AG08396 (cell line): ENCODE measurements at regions not wholly inside any gene's neighbourhood (a gene's known extent, or its start where the extent isn't known, plus 50 kb on each side); places are given as distances from the start of the nearest gene placed in this dataset.

Source experiments
- DNase-seq: peaks from one replicate; pipeline ENCODE4 v3.0.0; 2012; ENCODE audit warnings: low spot score, mixed read lengths

DNA sequence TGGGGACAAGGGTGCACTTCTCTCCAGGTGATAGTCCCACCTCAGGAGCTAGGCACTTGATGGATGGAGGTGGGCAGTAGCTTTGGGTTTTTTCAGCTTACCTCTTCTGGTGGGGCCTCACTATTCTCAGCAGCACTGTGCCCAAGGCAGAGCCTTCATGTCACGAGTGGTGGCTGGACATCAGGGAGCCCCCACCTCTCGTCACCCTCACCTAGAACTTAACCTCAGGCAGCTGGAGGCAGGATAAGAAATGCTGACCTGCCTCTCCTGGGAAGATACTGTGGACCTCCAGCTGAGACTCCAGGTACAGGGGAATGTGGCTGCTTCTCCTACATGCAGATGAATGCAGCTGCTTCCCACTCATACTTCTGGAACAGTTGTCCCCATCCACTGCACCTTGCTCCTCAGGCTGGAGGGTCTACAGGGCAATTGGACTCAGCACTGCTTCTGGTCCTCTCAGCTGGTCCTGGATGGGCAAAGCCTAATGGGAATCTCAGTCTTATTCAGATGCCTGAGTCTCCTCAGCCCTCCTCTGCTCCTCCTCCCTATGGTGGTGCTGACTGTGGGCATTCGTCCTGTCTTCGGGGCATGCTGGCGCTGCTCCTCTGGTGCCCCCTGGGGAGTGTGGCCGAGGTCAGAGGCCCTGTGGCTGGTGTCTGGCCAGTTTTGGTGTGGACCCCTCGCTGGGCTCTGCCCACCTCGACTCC lies 129.9 kb downstream of the KLF13 start:
- DNase-seq, result no peak

DNA sequence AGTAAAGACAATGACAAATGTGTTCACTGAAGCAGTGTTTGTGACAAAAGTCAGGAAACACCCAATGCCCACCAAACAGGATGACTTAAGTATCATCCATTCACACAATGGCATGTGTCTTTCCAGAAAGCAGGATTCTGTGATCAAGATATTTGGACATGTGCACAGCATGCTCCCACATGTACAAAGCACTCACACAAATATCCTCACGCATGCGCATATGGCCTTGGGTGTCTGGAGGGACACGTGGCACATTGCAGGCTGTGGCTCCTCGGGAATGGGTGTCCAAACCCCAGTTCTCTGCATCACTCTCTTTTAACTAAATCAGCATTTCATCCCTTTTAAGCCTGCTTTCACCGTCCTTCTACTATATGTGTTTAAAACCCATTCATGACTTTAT lies 130.5 kb downstream of the KLF13 start:
- DNase-seq, result peak; percentile 46

DNA sequence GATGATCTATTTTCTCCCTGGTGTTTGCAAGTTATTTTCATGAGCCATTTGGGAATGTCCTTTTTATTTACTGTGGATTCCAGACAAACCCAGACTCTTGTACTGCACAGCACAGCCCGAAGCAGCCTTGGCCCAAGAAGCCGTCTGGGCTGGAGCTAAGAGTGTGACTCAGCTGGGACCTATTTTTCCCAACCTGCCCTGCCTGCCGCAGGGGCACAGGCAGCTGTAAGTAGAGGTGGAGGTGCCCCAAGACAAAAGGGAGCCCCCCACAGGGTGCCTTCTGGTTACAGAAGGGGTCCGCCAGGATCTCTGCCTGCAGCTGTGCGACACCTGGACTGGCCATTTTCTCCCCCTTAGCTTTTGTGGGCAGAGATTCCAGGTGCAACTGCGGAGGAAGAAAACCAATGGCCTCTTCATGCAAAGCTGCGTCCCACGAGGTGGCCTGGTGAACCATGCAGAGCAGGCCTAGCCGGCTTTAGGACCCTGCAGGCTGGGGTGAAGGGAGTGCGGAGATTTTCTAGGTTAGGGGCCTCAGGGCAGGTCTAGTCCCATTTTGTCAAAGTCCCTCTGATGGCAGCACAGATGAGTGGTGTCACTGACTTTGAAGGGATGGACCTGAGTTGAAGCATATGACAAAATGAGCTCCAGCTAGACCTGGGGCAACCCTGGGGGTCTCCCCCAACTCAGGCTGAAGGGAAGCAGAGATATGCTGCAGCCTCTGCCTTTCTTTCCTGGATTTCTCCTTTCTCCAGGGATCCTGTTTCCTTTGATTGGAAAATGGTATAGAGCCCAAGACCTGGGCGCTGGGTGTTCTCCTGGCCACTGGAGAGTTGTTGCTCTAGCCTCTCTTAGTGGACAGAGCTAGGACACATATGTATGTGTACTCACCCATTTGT lies 131.2 kb downstream of the KLF13 start:
- peak; percentile 74 for DNase-seq

DNA sequence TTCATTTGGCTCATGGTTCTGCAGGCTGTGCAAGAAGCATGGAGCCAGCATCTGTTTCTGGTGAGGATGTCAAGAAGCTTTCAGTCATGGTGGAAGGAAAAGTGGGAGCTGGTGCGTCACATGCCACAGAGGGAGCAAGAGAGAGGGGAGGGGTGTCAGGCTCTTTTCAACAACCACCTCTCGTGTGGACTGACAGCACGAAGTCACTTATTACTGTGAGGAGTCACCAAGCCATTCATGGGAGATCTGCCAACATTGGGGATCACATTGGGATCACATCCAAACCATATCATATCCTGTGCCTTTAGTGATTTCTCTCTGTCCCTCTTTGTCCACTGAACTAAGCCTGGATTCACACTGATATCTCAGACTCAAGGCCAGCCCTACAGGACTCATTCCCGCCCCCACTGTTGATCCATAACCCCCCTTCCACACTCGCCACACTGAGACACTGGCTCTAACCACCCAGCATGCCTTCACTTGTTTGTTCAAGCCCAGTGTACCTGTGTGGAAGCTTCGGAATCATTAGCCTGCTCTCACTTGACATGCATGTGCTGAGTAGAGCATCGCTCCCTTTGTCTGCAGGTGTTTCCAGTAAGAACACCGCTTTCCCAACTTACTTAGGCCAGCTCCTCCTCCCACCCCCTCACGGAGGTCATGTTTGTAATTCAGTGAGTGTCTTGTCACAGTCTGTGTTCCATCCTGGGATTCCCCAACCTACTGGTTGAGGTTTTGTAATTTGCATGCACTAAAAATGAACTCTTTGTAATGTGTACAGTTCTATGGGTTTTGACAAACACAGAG lies 132.2 kb downstream of the KLF13 start:
- no peak for DNase-seq

DNA sequence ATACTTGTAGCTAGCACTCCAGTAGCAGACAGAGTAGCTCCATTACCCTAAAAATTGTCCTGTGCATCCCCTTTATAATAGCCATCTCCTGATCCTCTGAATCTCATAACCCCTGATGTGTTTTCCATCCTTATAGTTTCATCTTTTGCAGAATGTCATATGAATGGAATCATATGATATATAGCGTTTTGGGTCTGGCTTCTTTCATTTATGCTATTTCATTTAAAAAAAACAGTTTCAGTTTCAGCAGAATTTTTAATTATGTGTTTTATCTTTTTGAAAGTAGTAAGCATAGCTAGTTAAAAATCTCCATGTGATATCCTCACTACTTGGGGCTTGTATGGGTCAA lies 132.7 kb downstream of the KLF13 start:
- DNase-seq, result no peak

DNA sequence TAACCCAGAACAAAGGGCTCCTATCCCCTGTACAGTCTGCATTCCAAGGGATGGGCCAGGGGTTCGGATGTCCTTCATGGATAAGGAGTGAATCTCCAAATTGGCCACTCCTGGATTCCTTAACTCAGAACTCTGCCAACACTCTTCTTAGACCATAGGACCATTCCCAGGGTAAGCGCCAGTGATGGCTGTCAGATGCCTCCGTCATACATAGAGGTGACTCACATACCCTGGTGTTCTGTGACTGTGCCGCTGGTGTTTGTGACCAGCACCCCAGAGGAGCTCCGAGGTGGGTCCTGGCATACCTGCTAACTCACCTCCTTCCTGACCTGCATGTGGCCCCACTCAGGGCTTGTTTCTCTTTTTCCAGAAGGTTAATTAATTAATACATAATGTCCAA lies 134.7 kb downstream of the KLF13 start:
- DNase-seq, result no peak

DNA sequence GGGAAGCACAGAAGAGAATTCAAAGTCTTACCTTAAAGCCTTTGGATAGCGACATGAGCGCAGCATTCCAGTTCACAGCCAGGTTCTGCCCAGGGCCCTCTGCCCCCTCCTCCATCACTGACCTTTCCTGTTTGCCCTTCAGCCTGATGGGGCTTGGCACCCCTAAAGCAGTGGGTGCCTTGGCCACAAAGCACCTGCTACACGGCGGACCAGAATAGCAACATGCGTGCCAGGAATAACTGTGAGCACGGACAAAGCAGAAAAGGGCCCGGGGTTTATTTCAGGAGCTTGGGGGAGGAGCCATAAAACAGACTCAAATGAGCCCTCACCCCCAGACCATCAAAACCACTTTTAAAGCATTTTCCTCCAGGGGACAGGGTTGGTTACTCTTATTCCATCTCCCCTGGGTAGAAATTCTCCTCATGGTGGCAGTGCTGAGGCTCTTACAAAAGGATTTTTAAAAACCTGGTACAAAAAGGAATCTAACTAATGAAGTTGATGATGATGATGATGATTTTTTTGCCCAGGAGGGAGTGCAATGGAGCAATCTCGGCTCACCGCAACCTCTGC lies 135.4 kb downstream of the KLF13 start:
- DNase-seq, result no peak

DNA sequence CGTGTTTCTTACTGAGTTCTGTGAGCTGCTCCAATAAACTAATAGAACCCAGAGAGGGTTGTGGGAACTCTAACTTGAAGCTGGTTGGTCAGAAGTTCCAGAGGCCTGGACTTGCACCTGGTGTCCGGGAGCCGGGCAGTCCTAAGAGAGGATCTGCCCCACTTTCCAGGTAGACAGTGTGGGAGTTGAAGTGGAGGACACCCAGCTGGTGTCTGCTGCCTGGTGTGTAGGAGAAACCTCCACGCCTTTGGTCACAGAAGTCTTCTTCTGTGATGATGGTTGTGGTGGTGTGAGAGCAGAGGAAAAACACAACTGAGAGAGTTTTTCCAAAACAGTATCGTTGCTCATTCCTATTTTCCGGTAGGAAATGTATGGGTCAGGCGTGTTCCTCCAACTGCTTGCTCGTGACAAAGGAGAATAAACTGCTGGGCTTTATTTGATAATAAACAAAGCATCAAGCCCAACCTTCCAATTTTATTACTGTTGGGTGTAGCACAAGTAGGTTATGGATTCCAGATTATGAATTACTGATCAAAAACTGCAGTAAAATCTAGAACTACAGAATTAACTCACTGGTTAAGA lies 137.0 kb downstream of the KLF13 start:
- no peak for DNase-seq

DNA sequence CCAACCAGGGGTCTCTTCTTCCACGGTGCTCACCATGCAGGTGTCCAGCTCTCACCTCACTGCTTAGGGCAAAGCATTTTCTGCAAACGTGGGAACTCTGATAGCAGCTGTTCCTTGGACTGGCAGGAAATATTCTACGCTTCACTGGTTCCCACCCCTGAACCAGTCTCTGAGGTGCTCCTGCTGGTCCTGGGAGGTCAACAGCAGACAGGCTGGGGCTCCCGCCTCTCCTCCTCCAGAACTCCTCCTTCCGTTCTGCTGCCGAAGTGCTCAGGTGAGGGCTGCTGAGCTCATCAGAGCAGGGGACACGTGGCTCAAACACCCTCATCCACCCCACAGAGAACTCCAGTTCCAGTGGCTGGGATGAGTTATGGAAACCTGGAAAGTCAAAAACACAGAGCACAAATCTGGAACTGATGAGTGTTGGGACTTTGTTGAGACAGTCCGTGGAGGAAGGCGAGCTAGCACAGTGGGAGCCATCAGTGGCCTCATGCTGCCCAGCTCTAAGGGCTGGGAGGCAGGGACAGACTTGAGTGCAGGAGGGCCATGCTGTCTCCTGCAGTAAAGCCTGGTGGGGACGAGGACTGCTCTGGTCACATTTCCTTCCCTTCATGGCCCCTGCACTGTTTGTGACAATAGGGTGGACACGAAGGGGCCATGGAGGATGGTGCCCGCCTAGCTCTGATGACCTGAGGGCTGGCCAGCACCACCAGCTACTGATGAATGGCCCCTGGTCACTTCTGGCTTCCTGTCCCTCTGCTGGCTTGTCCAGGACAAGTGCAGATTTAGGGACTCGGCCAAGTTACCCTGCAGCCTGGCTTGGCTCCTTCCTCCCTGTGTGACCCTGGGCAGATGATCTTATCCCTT lies 137.8 kb downstream of the KLF13 start:
- no peak for DNase-seq

DNA sequence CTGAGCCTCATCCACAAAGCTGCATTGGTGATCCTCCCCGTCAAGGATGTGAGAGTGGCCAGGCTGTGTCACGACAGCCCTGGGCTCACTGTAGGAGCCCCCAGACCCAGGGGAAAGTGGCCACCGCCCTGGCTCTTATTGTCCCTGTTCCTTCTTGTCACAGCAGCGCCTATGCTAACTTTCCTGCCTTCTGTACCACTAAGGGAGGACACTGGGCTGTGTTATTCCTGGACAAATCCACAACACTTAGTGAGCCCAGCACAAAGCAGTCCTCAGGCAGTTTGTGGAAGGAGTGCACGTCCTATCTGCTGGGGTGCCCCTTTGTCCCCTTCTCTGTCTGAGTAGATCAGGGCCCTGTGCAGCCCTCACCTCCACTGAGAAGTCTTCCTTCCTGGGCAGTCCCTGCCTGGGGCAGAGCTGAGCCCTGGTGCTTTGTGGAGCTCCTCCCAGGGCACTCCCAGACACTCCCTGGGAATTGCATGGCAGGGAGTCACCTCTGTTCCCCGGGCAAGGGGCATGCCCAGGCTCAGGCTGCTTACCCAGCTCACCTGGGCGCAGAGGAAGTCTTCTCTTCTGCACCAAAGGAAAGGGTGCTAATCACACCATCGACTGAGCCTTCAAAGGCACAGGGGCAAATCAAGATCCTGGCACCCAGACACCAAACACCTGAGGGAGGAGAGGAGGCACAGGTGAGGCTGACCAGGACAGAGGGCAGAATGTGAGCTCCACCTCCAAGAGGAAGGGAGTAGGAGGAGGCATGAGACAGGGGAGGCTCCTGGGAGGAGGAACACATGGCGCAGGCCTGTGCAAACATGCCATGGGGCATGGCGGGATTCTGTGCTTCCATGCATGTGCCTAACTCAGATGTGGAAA lies 138.7 kb downstream of the KLF13 start:
- no peak for DNase-seq

DNA sequence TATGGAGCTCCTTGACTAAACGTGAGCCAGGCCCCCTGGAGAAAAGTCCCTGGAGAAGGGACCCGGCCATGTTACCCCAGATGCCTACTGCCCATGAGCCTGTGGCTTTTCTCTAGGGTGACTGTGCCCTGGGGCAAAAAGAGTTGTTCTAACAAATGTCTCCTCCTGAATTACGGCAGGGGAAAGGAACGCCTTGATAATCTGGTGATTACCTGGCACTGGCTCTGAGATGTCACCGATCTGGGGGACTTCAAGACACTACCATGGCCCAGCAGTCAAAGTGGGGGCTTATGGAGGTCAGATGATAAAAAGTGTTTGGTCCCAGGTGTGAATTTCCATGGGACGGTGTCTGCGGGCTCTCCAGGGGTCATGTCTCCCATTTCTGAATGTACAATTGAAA lies 140.7 kb downstream of the KLF13 start:
- no peak for DNase-seq

DNA sequence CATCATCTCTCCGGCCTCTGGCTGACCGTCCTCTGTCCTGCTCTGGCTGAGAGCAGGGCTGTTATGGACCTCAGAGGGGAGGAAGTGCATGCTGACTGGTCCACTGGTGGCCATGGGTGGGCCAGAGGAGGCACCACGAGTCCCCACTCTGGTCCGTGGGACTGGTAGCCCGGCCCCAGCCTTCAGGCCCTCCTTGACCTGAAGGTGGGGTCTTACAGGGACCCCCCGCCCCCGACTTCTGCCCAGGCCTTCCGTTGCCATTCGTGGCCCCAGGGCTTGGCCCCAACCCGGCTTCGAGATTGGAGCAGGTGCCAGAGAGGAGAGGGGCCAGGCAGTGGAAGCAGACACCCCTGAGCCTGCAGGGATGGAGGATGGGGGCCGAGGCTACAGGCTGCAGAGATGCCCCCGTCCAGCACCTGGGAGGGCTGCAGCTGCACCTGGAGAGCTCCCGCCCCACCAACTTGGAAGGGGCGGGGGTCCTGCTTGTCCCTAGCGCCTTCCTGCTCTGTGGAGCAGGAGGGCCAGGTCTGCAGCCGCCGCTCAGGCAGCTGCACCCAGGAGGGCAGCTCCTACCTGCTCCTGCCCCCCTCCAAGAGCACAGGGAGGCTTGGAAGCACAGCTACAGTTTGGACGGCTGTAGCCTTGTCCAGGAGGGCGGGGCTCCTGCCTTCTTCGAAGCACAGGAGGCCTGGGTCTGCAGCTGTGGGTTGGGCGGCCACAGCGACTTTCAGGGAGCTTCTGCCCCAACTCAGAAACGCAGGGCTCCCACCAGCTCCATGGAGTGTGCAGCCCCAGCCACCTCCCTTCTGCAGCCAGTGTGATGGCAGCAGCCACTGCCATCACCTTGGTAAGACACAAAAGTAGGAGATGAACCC lies 142.5 kb downstream of the KLF13 start:
- DNase-seq, result no peak

DNA sequence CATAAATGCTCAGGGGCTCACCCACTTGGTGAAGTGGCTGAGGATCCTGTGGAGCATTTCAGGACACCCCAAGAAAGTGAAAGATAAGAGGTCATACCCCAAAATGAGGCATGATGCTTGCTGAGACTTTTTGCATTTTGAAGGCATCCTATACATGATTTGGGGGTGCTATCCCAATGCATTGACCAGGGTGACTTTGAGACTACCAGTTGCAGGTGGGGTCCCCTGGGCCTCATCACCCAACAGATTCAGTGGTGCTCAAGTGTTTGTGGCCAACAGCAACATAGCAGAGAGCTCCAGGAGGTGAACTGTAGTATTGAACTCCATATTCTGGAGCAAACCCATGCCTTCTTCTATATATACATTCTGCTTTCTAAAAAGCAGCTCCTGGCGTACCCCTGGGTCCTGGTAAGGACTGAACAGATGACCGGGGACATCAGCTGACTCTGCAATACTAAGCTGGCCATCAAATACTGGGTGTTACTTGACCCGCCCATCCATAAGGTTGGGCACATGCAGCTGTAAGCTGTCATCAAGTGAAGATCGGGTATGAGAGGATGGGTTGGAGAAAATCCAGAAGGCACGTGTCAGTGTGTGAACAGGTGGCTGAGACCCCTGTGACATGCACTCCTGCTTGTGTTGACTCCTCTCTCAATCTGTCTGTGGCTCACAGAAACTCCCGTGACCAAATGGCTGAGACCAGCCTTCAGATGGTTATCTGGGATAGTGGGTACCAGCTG lies 143.3 kb downstream of the KLF13 start:
- DNase-seq, result no peak

DNA sequence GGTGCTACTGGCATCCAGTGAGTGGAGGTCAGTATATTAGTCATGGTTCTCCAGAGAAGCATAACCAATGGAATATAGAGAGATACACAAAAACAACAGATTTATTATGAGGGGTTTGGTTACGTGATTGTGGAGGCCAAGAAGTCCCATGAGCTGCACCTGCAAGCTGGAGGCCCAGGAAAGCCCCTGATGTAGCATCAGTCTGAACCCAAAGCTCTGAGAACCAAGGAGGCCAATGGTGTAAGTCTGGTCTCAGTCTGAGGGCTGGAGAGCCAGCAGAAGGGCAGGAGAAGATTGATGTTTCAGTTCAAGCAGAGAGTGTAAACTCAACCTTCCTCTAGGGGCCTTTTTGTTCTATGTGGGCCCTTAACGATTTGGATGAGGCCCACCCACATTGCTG lies 144.1 kb downstream of the KLF13 start:
- DNase-seq, result no peak

DNA sequence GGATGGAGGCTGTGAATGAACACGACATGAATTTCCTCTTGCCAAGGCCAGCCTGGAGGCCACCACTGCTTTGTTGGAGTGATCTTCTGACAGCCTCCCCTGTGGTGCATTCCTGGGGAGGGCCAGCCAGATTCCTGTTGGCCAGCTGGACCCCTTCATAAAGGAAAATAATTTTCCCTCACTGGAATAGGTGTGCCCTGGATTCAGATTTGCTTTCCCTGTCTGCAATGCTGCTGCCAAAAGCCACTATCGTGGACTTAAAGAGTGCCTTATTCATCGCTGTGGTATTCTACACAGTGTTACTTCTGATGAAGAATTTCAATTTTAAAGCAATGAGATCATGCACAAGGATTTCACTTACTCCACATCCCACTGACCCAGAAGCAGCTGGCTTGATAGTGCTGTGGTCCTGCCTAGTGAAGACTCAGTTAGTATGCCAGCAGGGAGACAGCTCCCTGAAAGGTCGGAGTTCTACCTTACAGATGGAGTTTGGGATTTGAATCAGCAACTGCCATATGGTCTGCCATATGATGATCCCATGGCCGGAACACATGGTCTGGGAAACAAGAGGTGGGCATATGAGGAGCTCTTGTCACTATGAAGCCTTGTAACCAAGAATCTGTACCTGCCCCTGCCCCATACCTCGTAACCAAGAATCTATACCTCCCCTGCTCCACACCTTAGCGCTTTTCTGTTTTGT lies 145.2 kb downstream of the KLF13 start:
- DNase-seq, result peak; percentile 88

DNA sequence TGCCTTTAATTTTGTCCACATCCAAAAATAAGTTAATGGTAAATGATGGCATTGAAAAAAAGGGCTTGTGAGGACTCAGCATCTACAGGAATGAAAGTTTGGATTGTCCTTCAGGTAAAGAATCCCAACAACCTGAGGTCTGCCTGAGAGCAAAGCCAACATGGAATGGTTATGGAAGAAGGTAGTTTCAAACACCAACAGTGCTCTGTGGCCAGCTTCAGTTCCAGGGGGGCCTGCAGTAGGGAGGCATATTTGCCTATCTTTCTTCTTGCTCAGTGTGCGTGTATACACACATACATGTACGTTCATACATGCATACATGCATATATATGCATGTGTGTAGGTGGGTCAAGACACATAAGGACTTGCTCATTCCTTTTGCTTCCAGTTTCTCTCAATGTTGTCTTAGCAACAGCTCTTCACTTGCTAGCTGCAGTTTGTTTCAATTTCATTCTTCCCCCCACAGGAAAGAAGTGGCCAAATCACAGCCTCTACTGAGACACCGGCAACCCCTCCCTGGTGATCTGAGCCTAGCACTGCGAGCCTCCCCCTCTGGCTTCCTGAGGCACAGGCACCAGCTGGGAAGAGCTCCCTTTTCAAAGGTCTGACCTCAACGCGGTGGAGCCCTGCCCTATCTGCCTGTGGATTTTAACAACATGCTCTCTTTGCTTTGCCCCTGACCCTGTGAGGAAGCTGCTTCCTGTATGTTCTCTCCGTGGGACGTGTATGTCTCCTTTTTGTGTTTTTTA lies 146.2 kb downstream of the KLF13 start:
- peak; percentile 70 for DNase-seq
